H9 (cell line): ENCODE measurements at regions not wholly inside any gene's neighbourhood (a gene's known extent, or its start where the extent isn't known, plus 50 kb on each side); places are given as distances from the start of the nearest gene placed in this dataset.

Experiments used
- DNase-seq: peaks from one replicate; pipeline ENCODE4 v3.0.0-alpha.2; 2017
- H2AFZ ChIP-seq: one replicate; pipeline ENCODE4 v1.6.1; 2013; ENCODE audit warnings: mild to moderate bottlenecking, low read length, control low read depth, moderate library complexity
- H2AK5ac ChIP-seq: 2 replicates; pipeline ENCODE4 v1.6.1; 2013; ENCODE audit warnings: low read length, control low read depth, mixed read lengths; ENCODE audit not compliant: insufficient read length
- H2BK120ac ChIP-seq: one replicate; pipeline ENCODE4 v1.6.1; 2013; ENCODE audit warnings: low read depth, mild to moderate bottlenecking, low read length, control low read depth, inconsistent platforms; ENCODE audit not compliant: poor library complexity, severe bottlenecking
- H2BK12ac ChIP-seq: 2 replicates; pipeline ENCODE4 v1.6.1; 2013; ENCODE audit warnings: low read length, control low read depth, mixed read lengths, low read depth; ENCODE audit not compliant: insufficient read length
- H2BK15ac ChIP-seq: 2 replicates; pipeline ENCODE4 v1.6.1; 2013; ENCODE audit warnings: low read depth, low read length, control low read depth
- H2BK20ac ChIP-seq: one replicate; pipeline ENCODE4 v1.6.1; 2013; ENCODE audit warnings: low read depth, mild to moderate bottlenecking, low read length, control low read depth, inconsistent platforms; ENCODE audit not compliant: poor library complexity, severe bottlenecking
- H2BK5ac ChIP-seq: 2 replicates; pipeline ENCODE4 v1.6.1; 2013; ENCODE audit warnings: low read length, control low read depth, mixed read lengths; ENCODE audit not compliant: insufficient read length
- H3K14ac ChIP-seq: 2 replicates; pipeline ENCODE4 v1.6.1; 2013; ENCODE audit warnings: low read length, control low read depth; ENCODE audit not compliant: insufficient read depth
- H3K18ac ChIP-seq: 2 replicates; pipeline ENCODE4 v1.6.1; 2013; ENCODE audit warnings: low read depth, mild to moderate bottlenecking, mixed read lengths, low read length, control low read depth; ENCODE audit not compliant: insufficient read length
- H3K23ac ChIP-seq: 2 replicates; pipeline ENCODE4 v1.6.1; 2013; ENCODE audit warnings: low read length, control low read depth, mixed read lengths, low read depth; ENCODE audit not compliant: insufficient read length
- H3K23me2 ChIP-seq: 2 replicates; pipeline ENCODE4 v1.6.1; 2013; ENCODE audit warnings: low read depth, mild to moderate bottlenecking, mixed read lengths, low read length, control low read depth; ENCODE audit not compliant: insufficient read length, poor library complexity, severe bottlenecking
- H3K27ac ChIP-seq: 2 replicates; pipeline ENCODE4 v1.5.1; 2013; ENCODE audit warnings: low read length, control low read depth, mixed read lengths, low read depth; ENCODE audit not compliant: insufficient read length
- H3K27me3 ChIP-seq: 2 replicates; pipeline ENCODE4 v1.6.1; 2013; ENCODE audit warnings: low read length, control low read depth, inconsistent platforms; ENCODE audit not compliant: insufficient read depth
- H3K4ac ChIP-seq: 2 replicates; pipeline ENCODE4 v1.6.1; 2013; ENCODE audit warnings: low read depth, mild to moderate bottlenecking, control low read depth, inconsistent platforms, low read length, moderate library complexity
- H3K4me1 ChIP-seq: 2 replicates; pipeline ENCODE4 v1.6.1; 2013; ENCODE audit warnings: low read length, control low read depth, inconsistent platforms; ENCODE audit not compliant: insufficient read depth
- H3K4me2 ChIP-seq: 2 replicates; pipeline ENCODE4 v1.6.1; 2013; ENCODE audit warnings: low read length, control low read depth, mixed read lengths; ENCODE audit not compliant: insufficient read length, insufficient read depth
- H3K56ac ChIP-seq: 2 replicates; pipeline ENCODE4 v1.6.1; 2013; ENCODE audit warnings: low read depth, mild to moderate bottlenecking, mixed read lengths, low read length, control low read depth; ENCODE audit not compliant: insufficient read length
- H3K79me1 ChIP-seq: 2 replicates; pipeline ENCODE4 v1.6.1; 2013; ENCODE audit warnings: low read depth, mild to moderate bottlenecking, moderate library complexity, low read length, control low read depth, inconsistent platforms; ENCODE audit not compliant: insufficient read depth, poor library complexity, severe bottlenecking
- H3K79me2 ChIP-seq: 2 replicates; pipeline ENCODE4 v1.6.1; 2013; ENCODE audit warnings: low read length, control low read depth, inconsistent platforms; ENCODE audit not compliant: insufficient read depth
- H3K9ac ChIP-seq: 2 replicates; pipeline ENCODE4 v1.6.1; 2013; ENCODE audit warnings: low read length, control low read depth, mixed read lengths; ENCODE audit not compliant: insufficient read length; ENCODE audit errors: extremely low read depth
- H3K9me3 ChIP-seq: one replicate; pipeline ENCODE4 v1.6.1; 2013; ENCODE audit warnings: low read depth, low read length, inconsistent platforms; ENCODE audit not compliant: control insufficient read depth
- H3T11ph ChIP-seq: one replicate; pipeline ENCODE4 v1.6.1; 2013; ENCODE audit warnings: mild to moderate bottlenecking, low read length, control low read depth, inconsistent platforms
- H4K20me1 ChIP-seq: one replicate; pipeline ENCODE4 v1.6.1; 2013; ENCODE audit not compliant: control insufficient read depth, insufficient read length, insufficient read depth
- H4K5ac ChIP-seq: 2 replicates; pipeline ENCODE4 v1.6.1; 2013; ENCODE audit warnings: low read depth, mild to moderate bottlenecking, mixed read lengths, low read length, control low read depth; ENCODE audit not compliant: insufficient read length
- H4K8ac ChIP-seq: replicated peaks from 2 replicates; pipeline ENCODE4 v1.6.1; 2013; ENCODE audit warnings: low read length, control low read depth, mixed read lengths, low read depth; ENCODE audit not compliant: insufficient read length
- H4K91ac ChIP-seq: 2 replicates; pipeline ENCODE4 v1.6.1; 2013; ENCODE audit warnings: low read depth, mild to moderate bottlenecking, moderate library complexity, mixed read lengths, low read length, control low read depth; ENCODE audit not compliant: insufficient read length
- H3K27ac Mint-ChIP-seq, 3 experiments: 2 replicates in 2 of 3; 3 replicates in 1 of 3; pipeline ENCODE4 v1.8.0; 2020 to 2021; ENCODE audit warnings: mixed read lengths in 3 of 3, mild to moderate bottlenecking in 1 of 3, moderate library complexity in 1 of 3
- H3K27me3 Mint-ChIP-seq: 2 replicates; pipeline ENCODE4 v1.8.0; 2021; ENCODE audit warnings: low read depth, mild to moderate bottlenecking, moderate library complexity, mixed read lengths
- H3K36me3 Mint-ChIP-seq, 3 experiments: 2 replicates in 2 of 3; 3 replicates in 1 of 3; pipeline ENCODE4 v1.8.0; 2020 to 2021; ENCODE audit warnings: low read depth in 3 of 3, mixed read lengths in 3 of 3; ENCODE audit not compliant: insufficient read depth in 1 of 3
- H3K4me1 Mint-ChIP-seq, 2 experiments: 2 replicates each; pipeline ENCODE4 v1.8.0; 2020; ENCODE audit warnings: mixed read lengths in 2 of 2
- H3K4me3 Mint-ChIP-seq, 2 experiments: 2 replicates in 1 of 2; 3 replicates in 1 of 2; pipeline ENCODE4 v1.8.0; 2020 to 2021; ENCODE audit warnings: mild to moderate bottlenecking in 2 of 2, mixed read lengths in 2 of 2, moderate library complexity in 1 of 2
- H3K9me3 Mint-ChIP-seq, 2 experiments: 2 replicates in 1 of 2; 3 replicates in 1 of 2; pipeline ENCODE4 v1.8.0; 2020; ENCODE audit warnings: mild to moderate bottlenecking in 2 of 2, mixed read lengths in 2 of 2, moderate library complexity in 1 of 2
- CTCF ChIP-seq: fragments of 200-600 bp; sonication (generic); conservative IDR thresholded peaks from 3 replicates; pipeline ENCODE4 v1.8.0; 2021; ENCODE audit warnings: antibody characterized with exemption, mild to moderate bottlenecking
- WGBS: extraction: QIAGEN DNeasy Blood & Tissue Kit; methylation state at CpG from one replicate; pipeline ENCODE4 v1.1.7; 2013; ENCODE audit warnings: missing lambda C conversion rate, low lambda C conversion rate, mixed read lengths; ENCODE audit not compliant: insufficient read length; ENCODE audit errors: extremely low coverage; 5-methylcytosine and 5-hydroxymethylcytosine counted together

DNA sequence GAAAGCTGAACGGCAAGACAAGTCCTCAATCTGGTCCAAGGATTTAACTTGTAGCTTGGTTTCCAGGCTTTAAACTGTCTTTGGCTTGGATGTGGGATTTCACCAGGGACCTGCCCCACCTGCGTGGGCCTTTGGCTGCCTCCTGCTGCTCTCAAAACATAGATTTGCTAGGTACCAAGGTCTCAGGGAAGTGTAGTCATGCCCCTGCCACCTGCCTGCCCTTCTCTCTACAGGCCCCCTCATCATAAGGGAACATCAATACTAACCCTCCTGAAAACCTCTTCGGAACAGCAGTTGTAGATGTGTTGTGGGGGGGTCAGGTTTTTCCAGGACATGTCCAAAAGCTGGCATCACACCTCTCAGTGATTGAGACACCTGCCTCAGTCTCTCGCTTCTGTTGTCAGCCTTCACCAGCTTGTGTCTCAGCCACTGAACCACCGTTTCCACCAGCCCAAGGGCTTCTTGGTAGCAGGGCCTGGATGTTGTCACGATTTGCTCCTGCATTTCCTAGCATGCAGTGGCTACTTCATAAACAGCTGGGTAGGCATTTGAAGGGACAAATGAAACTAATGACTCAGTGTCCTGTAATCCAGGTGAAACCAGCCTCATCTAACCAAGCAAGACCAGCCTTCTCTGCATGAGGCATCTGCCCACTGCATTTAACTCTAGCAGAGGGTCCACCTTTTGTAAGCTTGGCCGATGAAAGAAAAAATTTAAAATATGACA, 141.6 kb upstream of the THBS2 start:
- Histone ChIP-seq H3K14ac (no peak overlapping the region), H2AFZ (no peak overlapping the region), H3K27me3 (no peaks in the 10 kb centered on the region), H3K27ac (no peak overlapping the region), H2AK5ac (no peak overlapping the region), H2BK12ac (no peak overlapping the region), H2BK15ac (no peak overlapping the region), H4K91ac (no peak overlapping the region), H3K4me1 (no peaks in the 10 kb centered on the region), H2BK20ac (no peak overlapping the region), H2BK120ac (no peak overlapping the region), H3T11ph (no peak overlapping the region), H4K20me1 (no peaks in the 10 kb centered on the region), H4K8ac (no peak overlapping the region), H3K18ac (no peak overlapping the region), H3K4ac (no peak overlapping the region), H4K5ac (no peak overlapping the region), H3K79me1 (no peaks in the 10 kb centered on the region), H3K9me3 (peaks cover 13% of the 10 kb centered on the region), H3K56ac (no peak overlapping the region), H3K23me2 (no peaks in the 10 kb centered on the region), H3K79me2 (no peaks in the 10 kb centered on the region), H3K4me2 (no peak overlapping the region), H2BK5ac (no peak overlapping the region), H3K23ac (no peak overlapping the region), H3K9ac (no peak overlapping the region)
- no peaks in the 10 kb centered on the region for H3K27me3 Mint-ChIP-seq
- no peak for TF ChIP-seq CTCF
- H3K36me3 Mint-ChIP-seq: peaks cover 8 to 28% (median 20%) of the 10 kb centered on the region in 3 experiments
- no peak for DNase-seq
- no peak overlapping the region for H3K4me3 Mint-ChIP-seq
- H3K9me3 Mint-ChIP-seq: peaks cover 33 to 35% of the 10 kb centered on the region in 2 experiments
- no peaks in the 10 kb centered on the region for H3K4me1 Mint-ChIP-seq
- WGBS: no CpG with 5 or more reads among the region's 7 CpGs
- no peak overlapping the region for H3K27ac Mint-ChIP-seq
